ENCODE measurements at regions not wholly inside any gene's neighbourhood (a gene's known extent, or its start where the extent isn't known, plus 50 kb on each side); places are given as distances from the start of the nearest gene placed in this dataset.
"Not testable (repeated sequence)": the region's sequence is repeated elsewhere in the genome, so short reads cannot be mapped to it uniquely, and the experiment has no call there.

- no peak overlapping the region for H3K4me3 Mint-ChIP-seq
- POLR2A ChIA-PET, result interaction anchor here (0.6 to 1.9 kb wide), 2 partner anchors 286 to 451 kb away, joined by 3 to 7 read pairs; no protein-coding TSS in a partner anchor
- ATAC-seq (ENCODE audit: low read depth) (no peak), DNase-seq (no peak)
- H3K4me1 Mint-ChIP-seq, result peaks cover 3% of the 10 kb centered on the region
- no peaks in the 10 kb centered on the region for H3K9me3 Mint-ChIP-seq
- TF ChIP-seq CTCF (IDR thresholded peaks at IDR 0.05), result no peak
- no peak overlapping the region for H3K27ac Mint-ChIP-seq
- H3K27me3 Mint-ChIP-seq, result no peaks in the 10 kb centered on the region
- CTCF ChIA-PET, result interaction anchor here (0.6 to 1.3 kb wide), 3 partner anchors 34 to 438 kb away, joined by 3 read pairs; partner anchors contain the start of genes RABGEF1 and TYW1
- intact Hi-C loops (cut with micrococcal nuclease), result no loop called here
- H3K36me3 Mint-ChIP-seq (ENCODE audit: low read depth), result peaks cover 40% of the 10 kb centered on the region
Measured at GRCh38 chr7:66558660-66559465, 69.8 kb upstream of the KCTD7 start.

GRCh38 chr7:66564045-66564444, 64.6 kb upstream of the KCTD7 start:
- intact Hi-C loops (cut with micrococcal nuclease), result no loop called here

GRCh38 chr7:66570179-66570578, 58.5 kb upstream of the KCTD7 start:
- CTCF ChIA-PET, result not testable (repeated sequence)

More at GRCh38 chr7:66564045-66564444, 64.6 kb upstream of the KCTD7 start:
- ATAC-seq (ENCODE audit: low read depth) (no peak), DNase-seq (no peak)
- TF ChIP-seq CTCF (IDR thresholded peaks at IDR 0.05), result no peak
- CTCF ChIA-PET, result no interaction called here
- H3K9me3 Mint-ChIP-seq, result no peaks in the 10 kb centered on the region
- no peaks in the 10 kb centered on the region for H3K4me1 Mint-ChIP-seq
- no peak overlapping the region for H3K27ac Mint-ChIP-seq
- no peaks in the 10 kb centered on the region for H3K27me3 Mint-ChIP-seq
- POLR2A ChIA-PET, result no interaction called here
- no peak overlapping the region for H3K4me3 Mint-ChIP-seq
- H3K36me3 Mint-ChIP-seq (ENCODE audit: low read depth), result peaks cover 54% of the 10 kb centered on the region

GRCh38 chr7:66571568-66571967, 57.1 kb upstream of the KCTD7 start:
- ChIA-PET POLR2A (no interaction called here), CTCF (interaction anchor here (1.1 kb wide), 1 partner anchor 14 kb away, joined by 3 read pairs; no protein-coding TSS in a partner anchor)
- Mint-ChIP-seq H3K4me1 (peaks cover 2% of the 10 kb centered on the region), H3K27ac (no peak overlapping the region), H3K4me3 (no peak overlapping the region), H3K27me3 (no peaks in the 10 kb centered on the region), H3K9me3 (no peaks in the 10 kb centered on the region), H3K36me3 (ENCODE audit: low read depth) (peaks cover 89% of the 10 kb centered on the region)
- no peak for ATAC-seq (ENCODE audit: low read depth)
- no peak for TF ChIP-seq CTCF (IDR thresholded peaks at IDR 0.05)
- intact Hi-C loops (cut with micrococcal nuclease), result no loop called here
- DNase-seq, result no peak

More at GRCh38 chr7:66570179-66570578, 58.5 kb upstream of the KCTD7 start:
- H3K27me3 Mint-ChIP-seq; POLR2A ChIA-PET; H3K9me3 Mint-ChIP-seq; H3K4me1 Mint-ChIP-seq; intact Hi-C loops (cut with micrococcal nuclease); H3K27ac Mint-ChIP-seq; ATAC-seq (ENCODE audit: low read depth); DNase-seq; H3K4me3 Mint-ChIP-seq: not testable (repeated sequence)
- H3K36me3 Mint-ChIP-seq (ENCODE audit: low read depth), result peaks cover 84% of the 10 kb centered on the region

- H3K27me3 Mint-ChIP-seq; DNase-seq; H3K27ac Mint-ChIP-seq; H3K4me3 Mint-ChIP-seq; CTCF ChIA-PET; H3K9me3 Mint-ChIP-seq; intact Hi-C loops (cut with micrococcal nuclease); ATAC-seq (ENCODE audit: low read depth); POLR2A ChIA-PET: not testable (repeated sequence)
- H3K36me3 Mint-ChIP-seq (ENCODE audit: low read depth), result peaks cover 80% of the 10 kb centered on the region
- H3K4me1 Mint-ChIP-seq, result peaks cover 25% of the 10 kb centered on the region
Measured at GRCh38 chr7:66573782-66574495, 54.7 kb upstream of the KCTD7 start.

GRCh38 chr7:66574768-66575167, 53.9 kb upstream of the KCTD7 start:
- Mint-ChIP-seq H3K36me3 (ENCODE audit: low read depth) (peaks cover 75% of the 10 kb centered on the region), H3K4me1 (peaks cover 32% of the 10 kb centered on the region)
- intact Hi-C loops (cut with micrococcal nuclease); H3K4me3 Mint-ChIP-seq; CTCF ChIA-PET; DNase-seq; POLR2A ChIA-PET; H3K9me3 Mint-ChIP-seq; ATAC-seq (ENCODE audit: low read depth); H3K27ac Mint-ChIP-seq; H3K27me3 Mint-ChIP-seq: not testable (repeated sequence)

Measured in activated B cell treated with CpG ODN at 0.5 μM for 24 hours (primary cell).